NCI-H1694 (cell line): ENCODE measurements at regions not wholly inside any gene's neighbourhood (a gene's known extent, or its start where the extent isn't known, plus 50 kb on each side); places are given as distances from the start of the nearest gene placed in this dataset.
"Not testable (repeated sequence)": the region's sequence is repeated elsewhere in the genome, so short reads cannot be mapped to it uniquely, and the experiment has no call there.

Experiments
- DNase-seq: peaks from one replicate; lab custom pipeline; 2025; lab: John Stamatoyannopoulos, UW

- no peak for DNase-seq
Measured at GRCh38 chr9:19651681-19652080, 137.2 kb downstream of the SLC24A2 start.

- peak; percentile 37 for DNase-seq
Measured at GRCh38 chr9:19650312-19650711, 138.5 kb downstream of the SLC24A2 start.

- DNase-seq, result peak; percentile 83
Measured at GRCh38 chr9:19649336-19650041, 139.3 kb downstream of the SLC24A2 start.

GRCh38 chr9:19648672-19649071, 140.2 kb downstream of the SLC24A2 start:
- no peak for DNase-seq

- DNase-seq, result no peak
Measured at GRCh38 chr9:19643875-19644274, 145.0 kb downstream of the SLC24A2 start.

- DNase-seq, result peak; percentile 77
Measured at GRCh38 chr9:19642256-19642655, 146.6 kb downstream of the SLC24A2 start.

- peak; percentile 5 for DNase-seq
Measured at GRCh38 chr9:19641046-19641445, 147.8 kb downstream of the SLC24A2 start.

- DNase-seq, result no peak
Measured at GRCh38 chr9:19640014-19640413, 148.8 kb downstream of the SLC24A2 start.

GRCh38 chr9:19637084-19637483, 151.8 kb downstream of the SLC24A2 start:
- DNase-seq, result no peak

- DNase-seq, result no peak
Measured at GRCh38 chr9:19634881-19635280, 154.0 kb downstream of the SLC24A2 start.

GRCh38 chr9:19631181-19631580, 157.7 kb downstream of the SLC24A2 start:
- DNase-seq, result no peak

- no peak for DNase-seq
Measured at GRCh38 chr9:19630760-19631159, 158.1 kb downstream of the SLC24A2 start.

GRCh38 chr9:19629488-19629887, 159.3 kb downstream of the SLC24A2 start:
- no peak for DNase-seq

GRCh38 chr9:19625426-19625825, 163.4 kb downstream of the SLC24A2 start:
- DNase-seq, result not testable (repeated sequence)

GRCh38 chr9:19624519-19624918, 164.3 kb downstream of the SLC24A2 start:
- DNase-seq, result no peak

- no peak for DNase-seq
Measured at GRCh38 chr9:19623941-19624340, 164.9 kb downstream of the SLC24A2 start.

GRCh38 chr9:19620326-19620725, 168.5 kb downstream of the SLC24A2 start:
- no peak for DNase-seq

- DNase-seq, result no peak
Measured at GRCh38 chr9:19619221-19619620, 169.6 kb downstream of the SLC24A2 start.

GRCh38 chr9:19618816-19619215, 170.0 kb downstream of the SLC24A2 start:
- DNase-seq, result no peak

GRCh38 chr9:19615036-19615624, 173.7 kb downstream of the SLC24A2 start:
- no peak for DNase-seq

GRCh38 chr9:19614294-19614693, 174.5 kb downstream of the SLC24A2 start:
- DNase-seq, result no peak

- DNase-seq, result no peak
Measured at GRCh38 chr9:19600538-19600937, 188.3 kb downstream of the SLC24A2 start.

GRCh38 chr9:19598722-19599121, 189.9 kb downstream of the ACER2 start:
- no peak for DNase-seq

- DNase-seq, result no peak
Measured at GRCh38 chr9:19597176-19597575, 188.4 kb downstream of the ACER2 start.
